Colonic mucosa (tissue), 4 donors: ENCODE measurements at regions not wholly inside any gene's neighbourhood (a gene's known extent, or its start where the extent isn't known, plus 50 kb on each side); places are given as distances from the start of the nearest gene placed in this dataset.

ENCODE experiments used
- DNase-seq: peaks from one replicate; pipeline ENCODE4 v3.0.0-alpha.2; 2020
- H3K27ac ChIP-seq: fragments of 200-600 bp; one replicate; pipeline ENCODE4 v1.8.0; 2021
- H3K27me3 ChIP-seq: fragments of 200-600 bp; one replicate; pipeline ENCODE4 v1.8.0; 2021
- H3K36me3 ChIP-seq: fragments of 200-600 bp; one replicate; pipeline ENCODE4 v1.8.0; 2021
- H3K4me1 ChIP-seq: fragments of 200-600 bp; one replicate; pipeline ENCODE4 v1.8.0; 2021; ENCODE audit warnings: mild to moderate bottlenecking
- H3K4me3 ChIP-seq: fragments of 200-600 bp; one replicate; pipeline ENCODE4 v1.8.0; 2021
- H3K9ac ChIP-seq, 2 donors: one replicate each; pipeline ENCODE4 v1.7.0; 2013; ENCODE audit warnings: control low read depth in 2 of 2, low read depth in 2 of 2, low read length in 2 of 2
- H3K9me3 ChIP-seq: fragments of 200-600 bp; one replicate; pipeline ENCODE4 v1.8.0; 2021
- intact Hi-C: fragments of 100-400 bp; cut with DNase I; formaldehyde crosslinking; loops from one replicate; pipeline ENCODE4 v1.14.1; 2022
- TF ChIP-seq, protein P1 (sequence below): fragments of 200-600 bp; IDR thresholded peaks from one replicate; pipeline ENCODE4 v1.8.0; 2022; ENCODE audit warnings: antibody characterized with exemption, mild to moderate bottlenecking
- donor health status: healthy.
- donor health status: DM: no; HTN: no; CAD: no.
- donor health status: DM: no; HTN: no; CAD: no.

DNA sequence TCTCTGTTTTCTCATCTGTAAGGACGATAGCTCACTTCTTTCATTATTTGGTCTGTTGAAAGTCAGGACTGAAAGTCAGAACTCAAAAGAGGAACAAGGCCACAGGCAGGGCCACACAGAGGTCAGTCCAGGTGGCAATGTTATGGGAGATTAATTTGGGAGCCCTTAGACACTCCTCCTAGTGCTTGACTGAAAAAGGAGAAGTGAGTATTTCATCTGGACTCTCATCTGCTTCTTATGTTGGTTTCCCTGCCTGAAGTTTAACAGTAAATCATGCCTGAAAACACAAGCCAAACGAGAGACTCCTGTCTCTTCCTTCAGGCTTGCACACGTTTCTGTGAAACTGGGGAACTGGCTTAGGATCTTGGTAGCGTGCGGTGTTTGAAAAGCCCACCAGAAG, 248.5 kb downstream of the BUB3 start:
- no peaks in the 10 kb centered on the region for H3K27me3 ChIP-seq
- no peak for DNase-seq
- H3K36me3 ChIP-seq: no peaks in the 10 kb centered on the region
- no peaks in the 10 kb centered on the region for H3K9me3 ChIP-seq
- H3K4me3 ChIP-seq: no peak overlapping the region
- no peaks in the 10 kb centered on the region for H3K4me1 ChIP-seq
- TF ChIP-seq, protein P1, sequence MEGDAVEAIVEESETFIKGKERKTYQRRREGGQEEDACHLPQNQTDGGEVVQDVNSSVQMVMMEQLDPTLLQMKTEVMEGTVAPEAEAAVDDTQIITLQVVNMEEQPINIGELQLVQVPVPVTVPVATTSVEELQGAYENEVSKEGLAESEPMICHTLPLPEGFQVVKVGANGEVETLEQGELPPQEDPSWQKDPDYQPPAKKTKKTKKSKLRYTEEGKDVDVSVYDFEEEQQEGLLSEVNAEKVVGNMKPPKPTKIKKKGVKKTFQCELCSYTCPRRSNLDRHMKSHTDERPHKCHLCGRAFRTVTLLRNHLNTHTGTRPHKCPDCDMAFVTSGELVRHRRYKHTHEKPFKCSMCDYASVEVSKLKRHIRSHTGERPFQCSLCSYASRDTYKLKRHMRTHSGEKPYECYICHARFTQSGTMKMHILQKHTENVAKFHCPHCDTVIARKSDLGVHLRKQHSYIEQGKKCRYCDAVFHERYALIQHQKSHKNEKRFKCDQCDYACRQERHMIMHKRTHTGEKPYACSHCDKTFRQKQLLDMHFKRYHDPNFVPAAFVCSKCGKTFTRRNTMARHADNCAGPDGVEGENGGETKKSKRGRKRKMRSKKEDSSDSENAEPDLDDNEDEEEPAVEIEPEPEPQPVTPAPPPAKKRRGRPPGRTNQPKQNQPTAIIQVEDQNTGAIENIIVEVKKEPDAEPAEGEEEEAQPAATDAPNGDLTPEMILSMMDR: no peak
- H3K27ac ChIP-seq: no peak overlapping the region
- intact Hi-C loops: no loop called here
- no peak overlapping the region for H3K9ac ChIP-seq

GRCh38 chr10:123404357-123404756, 250.2 kb downstream of the BUB3 start:
- DNase-seq: no peak
- Histone ChIP-seq H3K4me1 (no peaks in the 10 kb centered on the region), H3K9ac (no peak overlapping the region), H3K4me3 (no peak overlapping the region), H3K9me3 (no peaks in the 10 kb centered on the region), H3K27ac (no peak overlapping the region), H3K36me3 (no peaks in the 10 kb centered on the region), H3K27me3 (no peaks in the 10 kb centered on the region)
- intact Hi-C loops: no loop called here
- TF ChIP-seq, protein P1: no peak

- Histone ChIP-seq H3K27ac (no peak overlapping the region), H3K4me1 (no peaks in the 10 kb centered on the region), H3K9ac (no peak overlapping the region), H3K9me3 (no peaks in the 10 kb centered on the region), H3K36me3 (no peaks in the 10 kb centered on the region), H3K4me3 (no peak overlapping the region), H3K27me3 (no peaks in the 10 kb centered on the region)
- intact Hi-C loops: no loop called here
- no peak for DNase-seq
- TF ChIP-seq, protein P1: no peak
Observed at GRCh38 chr10:123408660-123409059, 254.5 kb downstream of the BUB3 start.

DNA sequence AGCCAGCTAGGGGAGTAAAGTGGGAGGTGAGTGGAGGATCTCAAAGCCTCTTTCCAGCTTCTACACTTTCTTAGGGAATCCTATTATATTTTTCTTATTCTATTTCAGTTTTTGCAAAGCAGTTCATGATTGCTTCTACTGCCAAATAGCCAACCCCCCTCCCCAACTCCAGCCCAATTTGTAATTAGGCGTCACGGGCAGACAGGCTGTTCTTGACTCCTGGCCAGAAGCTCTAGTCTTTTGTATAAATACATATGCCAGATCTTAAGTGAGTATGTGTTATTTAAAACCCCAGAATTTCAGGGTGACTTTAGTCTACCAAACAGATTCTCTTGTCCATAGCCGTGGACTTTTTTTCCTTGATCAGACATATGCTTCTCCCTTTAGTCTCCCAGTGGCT, 255.2 kb downstream of the BUB3 start:
- intact Hi-C loops: no loop called here
- Histone ChIP-seq H3K36me3 (no peaks in the 10 kb centered on the region), H3K4me3 (no peak overlapping the region), H3K27me3 (no peaks in the 10 kb centered on the region), H3K9ac (no peak overlapping the region), H3K4me1 (no peaks in the 10 kb centered on the region), H3K9me3 (no peaks in the 10 kb centered on the region), H3K27ac (no peak overlapping the region)
- TF ChIP-seq, protein P1: no peak
- DNase-seq: no peak

DNA sequence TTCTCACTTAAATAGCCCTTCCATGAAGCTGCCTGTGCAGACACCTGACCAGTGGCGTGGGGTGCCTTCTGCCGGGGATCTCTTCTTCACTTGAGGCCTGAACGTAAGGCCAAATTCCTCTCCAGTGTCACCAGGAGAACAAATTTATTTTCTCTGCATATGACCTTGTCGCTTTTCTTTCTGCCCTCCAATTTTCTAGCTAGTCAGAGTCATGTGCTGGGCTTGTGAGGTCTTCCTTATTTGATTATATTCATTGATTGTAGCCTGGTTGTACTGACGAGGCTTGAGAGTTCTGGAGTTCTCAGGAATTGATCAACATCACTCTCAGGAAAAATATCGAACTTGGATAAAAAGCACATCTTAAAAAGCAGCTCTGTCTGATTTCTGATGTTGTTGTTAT, 255.7 kb downstream of the BUB3 start:
- H3K27ac ChIP-seq: no peak overlapping the region
- H3K9ac ChIP-seq: no peak overlapping the region
- TF ChIP-seq, protein P1: no peak
- H3K9me3 ChIP-seq: no peaks in the 10 kb centered on the region
- no peaks in the 10 kb centered on the region for H3K4me1 ChIP-seq
- H3K4me3 ChIP-seq: no peak overlapping the region
- intact Hi-C loops: no loop called here
- no peaks in the 10 kb centered on the region for H3K36me3 ChIP-seq
- no peaks in the 10 kb centered on the region for H3K27me3 ChIP-seq
- DNase-seq: no peak

DNA sequence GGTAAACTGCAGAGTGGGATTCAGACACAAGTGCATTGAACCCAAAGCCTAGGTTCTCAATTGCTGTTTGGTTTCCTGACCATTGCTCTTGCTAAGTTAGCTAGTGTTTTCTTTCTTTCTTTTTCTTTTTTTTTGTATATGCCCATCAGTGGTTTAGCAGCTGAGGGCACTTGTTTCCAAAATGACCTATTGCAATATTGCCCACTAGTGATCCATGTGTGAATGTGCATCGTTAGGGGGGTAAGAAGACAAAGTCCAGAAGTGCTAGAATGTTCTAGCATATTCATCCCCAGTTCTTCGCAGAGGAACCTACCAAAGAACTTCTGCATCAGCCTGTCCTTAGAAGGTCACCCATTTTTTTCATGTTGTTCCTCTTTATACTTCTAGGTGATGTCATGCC, 252.8 kb upstream of the GPR26 start:
- H3K27me3 ChIP-seq: no peaks in the 10 kb centered on the region
- H3K9ac ChIP-seq: no peak overlapping the region
- H3K4me1 ChIP-seq: no peaks in the 10 kb centered on the region
- no peak overlapping the region for H3K27ac ChIP-seq
- H3K4me3 ChIP-seq: no peak overlapping the region
- DNase-seq: no peak
- intact Hi-C loops: no loop called here
- no peaks in the 10 kb centered on the region for H3K36me3 ChIP-seq
- TF ChIP-seq, protein P1: no peak
- H3K9me3 ChIP-seq: no peaks in the 10 kb centered on the region
